ENCODE measurements at regions not wholly inside any gene's neighbourhood (a gene's known extent, or its start where the extent isn't known, plus 50 kb on each side); places are given as distances from the start of the nearest gene placed in this dataset.

- TF ChIP-seq CTCF (IDR thresholded peaks at IDR 0.05) (no peak), POLR2AphosphoS5 (IDR thresholded peaks at IDR 0.05) (no peak), POLR2A (IDR thresholded peaks at IDR 0.05) (no peak)
These were observed 147.2 kb upstream of the SPATS2L start for GRCh38 chr2:200159357-200159707.
